Esophagus muscularis mucosa (tissue), 4 donors: ENCODE measurements at regions not wholly inside any gene's neighbourhood (a gene's known extent, or its start where the extent isn't known, plus 50 kb on each side); places are given as distances from the start of the nearest gene placed in this dataset.

Experiments used
- CTCF ChIP-seq, 3 experiments: fragments of 200-600 bp in 2 of 3; fragments of 450-650 bp in 1 of 3; sonication (generic) in 2 of 3; IDR thresholded peaks; one replicate each; pipeline ENCODE4 v1.5.1; 2017 to 2019; ENCODE audit warnings: antibody characterized with exemption in 3 of 3, mild to moderate bottlenecking in 2 of 3, moderate library complexity in 1 of 3
- EP300 ChIP-seq: sonication (generic); formaldehyde crosslinking; IDR thresholded peaks from one replicate; pipeline ENCODE4 v1.6.1; 2017; ENCODE audit warnings: antibody characterized with exemption
- POLR2AphosphoS5 ChIP-seq, 2 donors: sonication (generic); formaldehyde crosslinking; IDR thresholded peaks; one replicate each; pipeline ENCODE4 v1.6.1; 2017; ENCODE audit warnings: antibody characterized with exemption in 2 of 2

GRCh38 chr3:98964784-98965183 is 63.3 kb upstream of the DCBLD2 start:
- TF ChIP-seq CTCF (IDR thresholded peaks at IDR 0.05) (no peak), POLR2AphosphoS5 (IDR thresholded peaks at IDR 0.05) (no peak), EP300 (no peak)
